PC-9 (cell line): ENCODE measurements at regions not wholly inside any gene's neighbourhood (a gene's known extent, or its start where the extent isn't known, plus 50 kb on each side); places are given as distances from the start of the nearest gene placed in this dataset.

Source experiments
- BruUV-seq: library from RNA; stranded (reverse); fragments of 400-500 nt; replicated peaks from 2 replicates; lab custom pipeline; 2021; lab: Mats Ljungman, UMichigan
- CTCF ChIA-PET: fragments of 300-600 bp; sonication (Branson Sonifier 250); formaldehyde crosslinking; loops from one replicate; lab custom pipeline; 2022; ENCODE audit warnings: antibody characterized with exemption; lab: Charles Lee
- POLR2A ChIA-PET: fragments of 300-600 bp; sonication (Branson Sonifier 250); formaldehyde crosslinking; loops from one replicate; lab custom pipeline; 2022; ENCODE audit warnings: antibody characterized with exemption; ENCODE audit not compliant: unreplicated experiment; lab: Charles Lee
- DNase-seq, 2 experiments: peaks; one replicate each; pipeline versions ENCODE4 v3.0.0 to v3.0.0-alpha.2; 2015 to 2022; ENCODE audit warnings: mixed read lengths in 1 of 2
- H2AFZ ChIP-seq: fragments of 200-600 bp; sonication (generic); 2 replicates; pipeline ENCODE4 v1.8.1; 2017; ENCODE audit warnings: antibody characterized with exemption
- H3F3A ChIP-seq: fragments of 200-600 bp; sonication (generic); 2 replicates; pipeline ENCODE4 v1.8.1; 2017; ENCODE audit warnings: antibody characterized with exemption, mild to moderate bottlenecking, low read depth; ENCODE audit not compliant: insufficient read depth
- H3K27ac ChIP-seq: fragments of 200-600 bp; sonication (generic); 2 replicates; pipeline ENCODE4 v1.6.1; 2016; ENCODE audit warnings: mixed run types
- H3K27me3 ChIP-seq: fragments of 200-600 bp; sonication (generic); 2 replicates; pipeline ENCODE4 v1.6.1; 2016; ENCODE audit warnings: low read depth, mixed run types; ENCODE audit not compliant: insufficient read depth
- H3K36me3 ChIP-seq: fragments of 200-600 bp; sonication (generic); 2 replicates; pipeline ENCODE4 v1.6.1; 2016; ENCODE audit warnings: low read depth, mixed run types
- H3K4me1 ChIP-seq: fragments of 200-600 bp; sonication (generic); replicated peaks from 2 replicates; pipeline ENCODE4 v1.6.1; 2016; ENCODE audit warnings: mixed run types; ENCODE audit not compliant: insufficient read depth
- H3K4me2 ChIP-seq: fragments of 200-600 bp; sonication (generic); 2 replicates; pipeline ENCODE4 v1.6.1; 2017; ENCODE audit warnings: mixed run types
- H3K4me3 ChIP-seq: fragments of 200-600 bp; sonication (generic); 2 replicates; pipeline ENCODE4 v1.6.1; 2016; ENCODE audit warnings: mixed run types
- H3K79me2 ChIP-seq: fragments of 200-600 bp; sonication (generic); 2 replicates; pipeline ENCODE4 v1.6.1; 2017; ENCODE audit warnings: low read depth, mixed run types
- H3K9me2 ChIP-seq: fragments of 200-600 bp; sonication (generic); 2 replicates; pipeline ENCODE4 v1.8.1; 2017; ENCODE audit warnings: mild to moderate bottlenecking; ENCODE audit not compliant: insufficient read depth
- H3K9me3 ChIP-seq: fragments of 200-600 bp; sonication (generic); 2 replicates; pipeline ENCODE4 v1.8.1; 2016; ENCODE audit warnings: low read depth; ENCODE audit not compliant: insufficient read depth
- H4K20me1 ChIP-seq: fragments of 200-600 bp; sonication (generic); 2 replicates; pipeline ENCODE4 v1.8.1; 2017; ENCODE audit not compliant: insufficient read depth
- EZH2 ChIP-seq: fragments of 200-600 bp; sonication (generic); IDR thresholded peaks from 2 replicates; pipeline ENCODE4 v1.8.0; 2017; ENCODE audit warnings: antibody characterized with exemption, low read depth
- intact Hi-C: fragments of 100-400 bp; cut with micrococcal nuclease; formaldehyde crosslinking; loops from one replicate; pipeline ENCODE4 v1.10.0; 2022; ENCODE audit not compliant: unreplicated experiment
- TF ChIP-seq, protein P1 (sequence below): fragments of 200-600 bp; sonication (generic); conservative IDR thresholded peaks from 2 replicates; pipeline ENCODE4 v1.6.1; 2017; ENCODE audit warnings: mixed run types, antibody characterized with exemption, mild to moderate bottlenecking, moderate library complexity

DNA sequence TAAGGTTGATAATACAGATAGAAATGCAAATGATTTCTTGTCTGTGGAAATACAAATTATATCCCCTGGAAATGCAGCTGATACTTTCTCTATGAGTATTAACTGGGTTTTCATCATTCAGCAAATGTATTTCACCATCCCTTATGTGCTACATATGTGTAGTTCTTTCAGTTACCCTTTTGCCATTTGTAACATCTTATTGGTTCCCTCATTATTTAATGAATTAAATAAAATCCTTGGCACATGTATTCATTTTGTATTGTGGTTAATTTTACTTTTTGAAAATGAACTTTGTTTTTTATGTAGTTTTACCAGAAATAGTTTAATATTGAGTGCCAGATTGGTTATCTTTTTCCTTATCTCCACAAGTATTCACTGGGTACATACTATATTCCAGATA, 89.9 kb upstream of the DEPDC1 start:
- Histone ChIP-seq H3K9me3 (no peaks in the 10 kb centered on the region), H3K27ac (no peak overlapping the region), H3K4me3 (no peak overlapping the region), H3K27me3 (no peaks in the 10 kb centered on the region), H3K4me1 (no peaks in the 10 kb centered on the region), H3F3A (no peaks in the 10 kb centered on the region), H3K36me3 (no peaks in the 10 kb centered on the region), H3K79me2 (no peaks in the 10 kb centered on the region), H3K9me2 (no peaks in the 10 kb centered on the region), H4K20me1 (no peaks in the 10 kb centered on the region), H3K4me2 (no peak overlapping the region), H2AFZ (no peak overlapping the region)
- intact Hi-C loops = no loop called here
- TF ChIP-seq EZH2 = no peak
- TF ChIP-seq, protein P1, sequence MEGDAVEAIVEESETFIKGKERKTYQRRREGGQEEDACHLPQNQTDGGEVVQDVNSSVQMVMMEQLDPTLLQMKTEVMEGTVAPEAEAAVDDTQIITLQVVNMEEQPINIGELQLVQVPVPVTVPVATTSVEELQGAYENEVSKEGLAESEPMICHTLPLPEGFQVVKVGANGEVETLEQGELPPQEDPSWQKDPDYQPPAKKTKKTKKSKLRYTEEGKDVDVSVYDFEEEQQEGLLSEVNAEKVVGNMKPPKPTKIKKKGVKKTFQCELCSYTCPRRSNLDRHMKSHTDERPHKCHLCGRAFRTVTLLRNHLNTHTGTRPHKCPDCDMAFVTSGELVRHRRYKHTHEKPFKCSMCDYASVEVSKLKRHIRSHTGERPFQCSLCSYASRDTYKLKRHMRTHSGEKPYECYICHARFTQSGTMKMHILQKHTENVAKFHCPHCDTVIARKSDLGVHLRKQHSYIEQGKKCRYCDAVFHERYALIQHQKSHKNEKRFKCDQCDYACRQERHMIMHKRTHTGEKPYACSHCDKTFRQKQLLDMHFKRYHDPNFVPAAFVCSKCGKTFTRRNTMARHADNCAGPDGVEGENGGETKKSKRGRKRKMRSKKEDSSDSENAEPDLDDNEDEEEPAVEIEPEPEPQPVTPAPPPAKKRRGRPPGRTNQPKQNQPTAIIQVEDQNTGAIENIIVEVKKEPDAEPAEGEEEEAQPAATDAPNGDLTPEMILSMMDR = no peak
- no TSS peak for BruUV-seq
- POLR2A ChIA-PET = no interaction called here
- no peak for DNase-seq
- CTCF ChIA-PET = no interaction called here

DNA sequence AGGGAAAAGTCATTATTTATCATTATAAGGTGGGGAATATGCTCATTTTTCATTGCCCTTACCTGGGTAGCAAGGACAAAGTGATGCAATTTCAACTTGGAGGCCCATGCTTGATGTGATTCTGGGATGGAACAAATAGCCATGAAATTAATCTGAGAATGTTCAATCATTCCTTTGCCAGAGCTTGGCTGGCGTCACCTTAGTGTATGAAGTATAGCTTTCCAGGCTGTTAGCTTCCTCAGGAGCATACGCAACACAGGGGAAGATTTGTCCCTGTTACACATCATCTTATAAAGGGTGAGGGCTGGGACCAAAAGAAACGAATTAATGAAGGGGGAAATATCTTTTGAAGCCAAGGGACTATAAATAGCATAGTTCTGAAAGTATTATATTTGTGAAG, 91.4 kb upstream of the DEPDC1 start:
- POLR2A ChIA-PET = no interaction called here
- CTCF ChIA-PET = no interaction called here

DNA sequence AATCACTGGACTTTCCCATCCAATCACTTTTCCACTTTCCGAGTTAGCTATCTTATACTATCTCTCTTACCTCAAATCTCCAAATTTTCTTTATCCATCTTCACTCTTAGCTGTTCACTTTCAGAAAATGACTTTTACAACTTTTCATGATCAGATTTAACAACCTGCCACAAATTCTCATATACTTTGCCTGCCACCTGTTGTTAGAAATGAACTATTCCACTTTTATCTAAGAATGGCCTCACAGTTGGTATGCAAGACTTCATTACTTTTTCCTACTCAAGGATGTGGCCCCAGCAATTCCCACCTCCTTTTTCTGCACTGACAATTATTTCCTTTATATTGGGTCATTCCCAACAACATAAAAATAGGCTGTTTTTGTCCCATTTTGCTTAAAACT, 93.6 kb upstream of the DEPDC1 start:
- Histone ChIP-seq H2AFZ (no peak overlapping the region), H4K20me1 (no peaks in the 10 kb centered on the region), H3F3A (no peaks in the 10 kb centered on the region), H3K4me3 (no peak overlapping the region), H3K4me1 (no peaks in the 10 kb centered on the region), H3K27me3 (no peaks in the 10 kb centered on the region), H3K79me2 (no peaks in the 10 kb centered on the region), H3K4me2 (no peak overlapping the region), H3K36me3 (no peaks in the 10 kb centered on the region), H3K9me3 (no peaks in the 10 kb centered on the region), H3K27ac (no peak overlapping the region), H3K9me2 (no peaks in the 10 kb centered on the region)
- BruUV-seq = no TSS peak
- DNase-seq = no peak
- ChIA-PET CTCF (no interaction called here), POLR2A (no interaction called here)
- no peak for TF ChIP-seq EZH2
- TF ChIP-seq, protein P1 = peak; percentile 37; the same call in 1 of the 2 replicates
- intact Hi-C loops = loop anchor here (5.0 kb wide), 1 partner anchor 473 kb away; no protein-coding TSS in a partner anchor

More for the DNA sequence above, 91.4 kb upstream of the DEPDC1 start:
- no peaks in the 10 kb centered on the region for H4K20me1 ChIP-seq
- intact Hi-C loops = no loop called here
- H3K4me1 ChIP-seq = no peaks in the 10 kb centered on the region
- no peaks in the 10 kb centered on the region for H3K9me2 ChIP-seq
- H3K79me2 ChIP-seq = no peaks in the 10 kb centered on the region
- H2AFZ ChIP-seq = no peak overlapping the region
- no peak for DNase-seq
- no peak overlapping the region for H3K27ac ChIP-seq
- H3F3A ChIP-seq = no peaks in the 10 kb centered on the region
- no peaks in the 10 kb centered on the region for H3K36me3 ChIP-seq
- no TSS peak for BruUV-seq
- no peaks in the 10 kb centered on the region for H3K27me3 ChIP-seq
- no peak overlapping the region for H3K4me2 ChIP-seq
- TF ChIP-seq EZH2 = no peak
- TF ChIP-seq, protein P1 = no peak
- no peaks in the 10 kb centered on the region for H3K9me3 ChIP-seq
- no peak overlapping the region for H3K4me3 ChIP-seq
